A673 (cell line): ENCODE measurements at regions not wholly inside any gene's neighbourhood (a gene's known extent, or its start where the extent isn't known, plus 50 kb on each side); places are given as distances from the start of the nearest gene placed in this dataset.

Experiments
- BruUV-seq: library from RNA; stranded (reverse); fragments of 400-500 nt; replicated peaks from 2 replicates; lab custom pipeline; 2021; lab: Mats Ljungman, UMichigan
- CTCF ChIA-PET: fragments of 300-600 bp; sonication (Branson Sonifier 250); formaldehyde crosslinking; loops from one replicate; lab custom pipeline; 2022; ENCODE audit warnings: antibody characterized with exemption; lab: Charles Lee
- POLR2A ChIA-PET: fragments of 300-600 bp; sonication (Branson Sonifier 250); formaldehyde crosslinking; loops from one replicate; lab custom pipeline; 2022; ENCODE audit warnings: antibody characterized with exemption; ENCODE audit not compliant: low non-redundant PET; lab: Charles Lee
- DNase-seq: peaks from one replicate; pipeline ENCODE4 v3.0.0-alpha.2; 2015; ENCODE audit warnings: low spot score
- H3K27ac ChIP-seq: fragments of 200-600 bp; sonication (generic); 2 replicates; pipeline ENCODE4 v1.5.1; 2016; ENCODE audit warnings: mixed run types, low read depth, mild to moderate bottlenecking, mixed read lengths, antibody characterized with exemption, low read length; ENCODE audit not compliant: poor library complexity, severe bottlenecking
- H3K27me3 ChIP-seq: fragments of 200-600 bp; sonication (generic); replicated peaks from 2 replicates; pipeline ENCODE4 v1.6.1; 2017; ENCODE audit warnings: mixed run types, low read depth, mild to moderate bottlenecking, mixed read lengths, antibody characterized with exemption, low read length; ENCODE audit not compliant: insufficient read depth, poor library complexity
- H3K36me3 ChIP-seq: fragments of 200-600 bp; sonication (generic); 2 replicates; pipeline ENCODE4 v1.6.1; 2016; ENCODE audit warnings: mixed run types, mild to moderate bottlenecking, mixed read lengths, antibody characterized with exemption, low read length; ENCODE audit not compliant: insufficient read depth, poor library complexity, severe bottlenecking
- H3K4me1 ChIP-seq: fragments of 200-600 bp; sonication (generic); 2 replicates; pipeline ENCODE4 v1.6.1; 2017; ENCODE audit warnings: mixed run types, mild to moderate bottlenecking, mixed read lengths, antibody characterized with exemption, low read length; ENCODE audit not compliant: insufficient read depth, poor library complexity, severe bottlenecking
- H3K4me3 ChIP-seq: fragments of 200-600 bp; sonication (generic); 2 replicates; pipeline ENCODE4 v1.5.1; 2016; ENCODE audit warnings: low read depth, mixed run types, mild to moderate bottlenecking, mixed read lengths, low read length; ENCODE audit not compliant: poor library complexity, severe bottlenecking
- H3K9me3 ChIP-seq: fragments of 200-600 bp; sonication (generic); 2 replicates; pipeline ENCODE4 v1.6.1; 2016; ENCODE audit warnings: mixed run types, low read depth, mild to moderate bottlenecking, mixed read lengths, antibody characterized with exemption, low read length; ENCODE audit not compliant: poor library complexity, severe bottlenecking
- CTCF ChIP-seq: fragments of 300-800, 200-600 bp; sonication (generic); conservative IDR thresholded peaks from 2 replicates; pipeline ENCODE4 v1.5.1; 2017; ENCODE audit warnings: low read depth, mild to moderate bottlenecking, antibody characterized with exemption, low read length, moderate library complexity, mixed read lengths
- EZH2 ChIP-seq: fragments of 200-600 bp; sonication (generic); IDR thresholded peaks from 2 replicates; pipeline ENCODE4 v1.6.1; 2017; ENCODE audit warnings: borderline replicate concordance, low read depth, mild to moderate bottlenecking, mixed read lengths, antibody characterized with exemption, low read length; ENCODE audit not compliant: poor library complexity, severe bottlenecking
- intact Hi-C: fragments of 100-400 bp; cut with micrococcal nuclease; formaldehyde crosslinking; loops from one replicate; pipeline ENCODE4 v1.10.0; 2022; ENCODE audit not compliant: unreplicated experiment

- Histone ChIP-seq H3K4me3 (no peak overlapping the region), H3K27me3 (no peaks in the 10 kb centered on the region), H3K27ac (no peak overlapping the region), H3K36me3 (no peaks in the 10 kb centered on the region), H3K9me3 (peaks cover 3% of the 10 kb centered on the region), H3K4me1 (no peaks in the 10 kb centered on the region)
- ChIA-PET POLR2A (no interaction called here), CTCF (no interaction called here)
- BruUV-seq, result no TSS peak
- TF ChIP-seq EZH2, result no peak
- no peak for DNase-seq
- intact Hi-C loops, result no loop called here
These were observed 247.4 kb downstream of the MATN1 start for GRCh38 chr1:30475966-30476365.

DNA sequence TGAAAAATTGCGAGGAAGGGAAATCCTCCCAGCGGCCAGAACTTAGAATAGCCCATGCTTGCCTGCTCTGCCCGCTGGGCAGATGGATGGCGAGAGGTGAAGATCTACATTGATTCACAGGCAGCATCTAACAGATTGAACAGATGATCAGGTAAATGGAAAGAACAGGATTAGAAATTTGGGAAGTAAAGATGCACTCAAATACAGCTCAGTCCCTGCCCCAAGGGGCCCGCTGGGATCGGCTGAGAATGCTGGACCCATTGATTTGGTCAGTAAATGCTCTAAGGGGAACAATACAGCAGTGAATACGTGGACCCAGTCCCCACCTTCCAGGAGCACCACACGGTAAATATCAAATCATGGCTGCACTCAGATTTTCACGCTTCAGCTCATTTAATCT is 248.2 kb downstream of the MATN1 start:
- no peaks in the 10 kb centered on the region for H3K9me3 ChIP-seq
- no peak for DNase-seq
- ChIA-PET POLR2A (no interaction called here), CTCF (no interaction called here)
- no peak overlapping the region for H3K4me3 ChIP-seq
- H3K27me3 ChIP-seq, result no peaks in the 10 kb centered on the region
- intact Hi-C loops, result no loop called here
- no TSS peak for BruUV-seq
- no peak overlapping the region for H3K27ac ChIP-seq
- H3K4me1 ChIP-seq, result no peaks in the 10 kb centered on the region
- no peaks in the 10 kb centered on the region for H3K36me3 ChIP-seq
- TF ChIP-seq EZH2 (no peak), CTCF (no peak)

GRCh38 chr1:30474818-30475200 is 248.6 kb downstream of the MATN1 start:
- POLR2A ChIA-PET, result no interaction called here
- CTCF ChIA-PET, result no interaction called here
- Histone ChIP-seq H3K9me3 (no peaks in the 10 kb centered on the region), H3K4me3 (no peak overlapping the region), H3K4me1 (no peaks in the 10 kb centered on the region), H3K27ac (no peak overlapping the region), H3K27me3 (no peaks in the 10 kb centered on the region), H3K36me3 (no peaks in the 10 kb centered on the region)
- no peak for DNase-seq
- BruUV-seq, result no TSS peak
- intact Hi-C loops, result no loop called here
- no peak for TF ChIP-seq CTCF
- TF ChIP-seq EZH2, result no peak
